ENCODE measurements at regions not wholly inside any gene's neighbourhood (a gene's known extent, or its start where the extent isn't known, plus 50 kb on each side); places are given as distances from the start of the nearest gene placed in this dataset.

DNA sequence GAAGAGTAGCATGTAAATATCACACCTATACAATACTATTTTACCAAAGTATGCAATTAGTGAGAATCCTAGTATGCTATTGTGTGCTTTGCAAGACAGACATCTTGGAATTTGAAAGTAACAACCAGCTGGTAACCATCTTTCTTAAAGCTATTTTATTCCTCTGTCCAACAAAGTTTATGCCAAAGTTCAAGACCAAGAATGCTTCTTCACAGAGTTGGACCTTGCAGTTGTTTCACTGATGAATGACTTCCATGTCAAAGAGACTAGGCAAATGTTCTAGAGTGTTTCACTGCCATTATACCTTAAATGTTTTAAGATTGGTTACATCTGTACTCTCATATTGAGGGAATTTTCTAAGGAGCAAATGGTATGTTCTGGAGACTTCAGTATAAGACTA lies 215.2 kb upstream of the CRIM1 start:
- Histone ChIP-seq H3K4me3 (ENCODE audit: low read depth in 2 of 2, low read length in 1 of 2) (no peak overlapping the region), H3K9me2 (no peaks in the 10 kb centered on the region), H3K4me2 (no peak overlapping the region), H3K36me3 (replicated peaks in 1 of 2; ENCODE audit: control insufficient read depth in 1 of 2, insufficient read depth in 2 of 2, low read length in 1 of 2) (no peaks in the 10 kb centered on the region), H3K9ac (no peak overlapping the region), H3K79me2 (ENCODE audit: insufficient read depth) (no peaks in the 10 kb centered on the region), H3F3A (replicated peaks; ENCODE audit: insufficient read depth) (no peaks in the 10 kb centered on the region), H3K27me3 (ENCODE audit: insufficient read depth) (0 out of 2 replicates have a peak, but pooled peaks cover 7% of the 10 kb centered on the region), H2AFZ (ENCODE audit: low read depth) (no peak overlapping the region), H4K20me1 (ENCODE audit: insufficient read depth) (no peaks in the 10 kb centered on the region), H3K9me3 (no peaks in the 10 kb centered on the region), H3K4me1 (ENCODE audit: control insufficient read depth in 1 of 2, insufficient read depth in 2 of 2, low read depth in 1 of 2, low read length in 1 of 2) (no peaks in the 10 kb centered on the region), H3K27ac (ENCODE audit: low read depth in 2 of 2, low read length in 1 of 2) (no peak overlapping the region)
- TF ChIP-seq TEAD4 (IDR thresholded peaks at IDR 0.05; ENCODE audit: borderline replicate concordance, insufficient read depth), result no peak
- TF ChIP-seq MAX (IDR thresholded peaks at IDR 0.05; ENCODE audit: low read depth), result no peak
- no peak for TF ChIP-seq NRF1 (IDR thresholded peaks at IDR 0.05; ENCODE audit: low read depth, low read length)
- no peak for TF ChIP-seq CTCF (IDR thresholded peaks at IDR 0.05)
- no peak for TF ChIP-seq RAD21 (IDR thresholded peaks at IDR 0.05; ENCODE audit: low read length)
- no peak for TF ChIP-seq POLR2AphosphoS5 (IDR thresholded peaks at IDR 0.05; ENCODE audit: low read depth, low read length)
- TF ChIP-seq GATA2 (CRISPR knock-in tag; IDR thresholded peaks at IDR 0.05), result no peak
- TF ChIP-seq FOXJ3 (CRISPR knock-in tag; IDR thresholded peaks at IDR 0.05), result no peak
- no peak for TF ChIP-seq ZBTB33 (IDR thresholded peaks at IDR 0.05; ENCODE audit: borderline replicate concordance, low read depth)
- TF ChIP-seq, protein P1, sequence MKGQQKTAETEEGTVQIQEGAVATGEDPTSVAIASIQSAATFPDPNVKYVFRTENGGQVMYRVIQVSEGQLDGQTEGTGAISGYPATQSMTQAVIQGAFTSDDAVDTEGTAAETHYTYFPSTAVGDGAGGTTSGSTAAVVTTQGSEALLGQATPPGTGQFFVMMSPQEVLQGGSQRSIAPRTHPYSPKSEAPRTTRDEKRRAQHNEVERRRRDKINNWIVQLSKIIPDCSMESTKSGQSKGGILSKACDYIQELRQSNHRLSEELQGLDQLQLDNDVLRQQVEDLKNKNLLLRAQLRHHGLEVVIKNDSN (IDR thresholded peaks at IDR 0.05; ENCODE audit: borderline replicate concordance, low read depth), result no peak
- TF ChIP-seq CHD2 (IDR thresholded peaks at IDR 0.05; ENCODE audit: low read length, partially characterized antibody), result no peak
- TF ChIP-seq NFIC (IDR thresholded peaks at IDR 0.05; ENCODE audit: borderline replicate concordance), result no peak
- no peak for TF ChIP-seq GABPA (IDR thresholded peaks at IDR 0.05; ENCODE audit: low read depth)
- no peak for TF ChIP-seq ELF1 (IDR thresholded peaks at IDR 0.05)
- no peak for TF ChIP-seq EZH2phosphoT487 (IDR thresholded peaks at IDR 0.05; ENCODE audit: borderline replicate concordance, low read depth)
- no peak for TF ChIP-seq RXRA (IDR thresholded peaks at IDR 0.05; ENCODE audit: borderline replicate concordance, low read depth)
- DNase-seq, result no peak
- ChIA-PET POLR2A (no interaction called here), CTCF (no interaction called here)

Measured in SK-N-SH (cell line).